ENCODE measurements at regions not wholly inside any gene's neighbourhood (a gene's known extent, or its start where the extent isn't known, plus 50 kb on each side); places are given as distances from the start of the nearest gene placed in this dataset.

DNA sequence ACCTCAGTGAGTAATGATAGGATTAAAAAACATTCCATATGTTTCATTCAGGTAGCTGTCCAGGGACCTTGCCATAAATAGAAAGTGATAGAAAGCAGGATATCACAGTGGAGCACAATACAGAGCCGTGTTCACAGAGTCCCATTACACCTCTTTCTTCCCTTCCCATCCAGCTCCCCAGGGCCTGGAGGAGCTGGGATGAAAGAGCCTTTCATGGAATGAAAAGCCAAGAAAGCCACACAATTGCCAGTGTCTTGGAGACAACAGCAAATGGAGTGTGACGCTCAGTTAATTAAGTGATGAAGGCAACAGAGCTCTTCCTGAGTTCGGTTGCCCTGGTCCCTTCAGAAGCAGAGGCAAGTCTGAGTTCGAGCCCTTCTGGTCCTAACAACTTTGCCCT is 387.3 kb upstream of the PLXNA2 start:
- no peak for TF ChIP-seq CTCF (IDR thresholded peaks at IDR 0.05; ENCODE audit: low read length)
- TF ChIP-seq EZH2 (optimal IDR thresholded peaks at IDR 0.05; ENCODE audit: low read depth, low read length), result no peak
- TF ChIP-seq EZH2phosphoT487 (IDR thresholded peaks at IDR 0.05; ENCODE audit: low read length), result no peak

Measured in MM.1S (cell line).